ENCODE measurements at regions not wholly inside any gene's neighbourhood (a gene's known extent, or its start where the extent isn't known, plus 50 kb on each side); places are given as distances from the start of the nearest gene placed in this dataset.

GRCh38 chr9:129305246-129305645 lies 127.2 kb upstream of the IER5L start (continued):
- TF ChIP-seq TEAD4 (IDR thresholded peaks at IDR 0.05; ENCODE audit: low read depth, low read length) (no peak), RFX5 (IDR thresholded peaks at IDR 0.05; ENCODE audit: borderline replicate concordance, low read depth, low read length) (no peak)
